ENCODE measurements at regions not wholly inside any gene's neighbourhood (a gene's known extent, or its start where the extent isn't known, plus 50 kb on each side); places are given as distances from the start of the nearest gene placed in this dataset.
"Not testable (repeated sequence)": the region's sequence is repeated elsewhere in the genome, so short reads cannot be mapped to it uniquely, and the experiment has no call there.

DNA sequence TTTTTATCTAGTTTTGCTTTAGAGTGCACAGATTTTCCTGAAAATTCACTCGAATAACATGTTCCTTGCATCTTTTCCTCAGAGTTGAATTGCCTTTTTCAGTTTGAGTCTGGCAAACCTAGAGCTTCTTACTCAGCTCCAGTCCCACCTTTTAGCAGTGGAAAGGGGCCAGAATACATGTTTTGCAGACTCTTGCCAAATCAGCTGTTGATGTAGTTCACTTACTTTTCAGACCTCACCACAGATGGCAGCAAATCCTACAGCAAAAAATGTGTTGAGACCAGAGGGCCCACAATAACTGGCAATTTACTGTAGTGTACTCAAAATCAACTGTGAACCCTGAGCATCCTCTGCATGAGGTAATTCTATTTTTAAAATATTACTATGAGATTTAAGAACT is 545.2 kb upstream of the ACO1 start:
- no peak for DNase-seq

DNA sequence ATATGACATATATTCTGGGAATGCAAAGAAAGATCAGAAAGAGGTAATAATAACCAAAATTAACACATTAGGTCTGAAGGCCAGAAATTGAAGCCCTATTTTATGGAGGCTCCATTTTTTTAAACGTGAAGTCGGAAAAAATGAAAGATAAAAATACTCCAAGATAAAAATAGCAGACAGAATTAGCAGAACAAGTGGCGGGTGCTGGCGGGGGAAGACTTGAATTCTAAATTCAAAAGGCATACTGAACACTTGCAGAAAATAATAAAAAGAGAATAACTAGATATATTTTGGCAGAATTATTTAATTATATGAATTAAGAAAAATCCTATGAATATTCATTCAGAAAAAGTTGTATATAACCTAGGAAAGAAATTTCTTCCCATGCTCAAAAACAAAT is 543.7 kb upstream of the ACO1 start:
- no peak for DNase-seq

DNA sequence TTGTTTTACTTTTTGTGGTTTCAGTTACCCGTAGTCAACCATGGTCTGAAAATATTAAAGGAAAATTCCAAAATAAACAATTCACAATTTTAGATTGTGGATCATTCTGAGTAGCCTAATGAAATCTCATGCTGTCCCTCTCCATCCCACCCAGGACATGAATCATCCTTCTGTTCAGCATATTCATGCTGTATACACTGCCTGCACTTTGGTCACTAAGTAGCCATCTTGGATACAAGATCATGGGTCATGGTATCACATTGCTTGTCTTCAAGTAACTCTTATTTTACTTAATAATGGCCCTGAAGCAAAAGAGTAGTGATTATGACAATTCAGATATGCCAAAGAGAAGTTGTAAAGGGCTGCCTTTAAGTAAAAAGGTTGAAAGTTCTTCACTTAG is 536.5 kb upstream of the ACO1 start:
- DNase-seq = no peak

DNA sequence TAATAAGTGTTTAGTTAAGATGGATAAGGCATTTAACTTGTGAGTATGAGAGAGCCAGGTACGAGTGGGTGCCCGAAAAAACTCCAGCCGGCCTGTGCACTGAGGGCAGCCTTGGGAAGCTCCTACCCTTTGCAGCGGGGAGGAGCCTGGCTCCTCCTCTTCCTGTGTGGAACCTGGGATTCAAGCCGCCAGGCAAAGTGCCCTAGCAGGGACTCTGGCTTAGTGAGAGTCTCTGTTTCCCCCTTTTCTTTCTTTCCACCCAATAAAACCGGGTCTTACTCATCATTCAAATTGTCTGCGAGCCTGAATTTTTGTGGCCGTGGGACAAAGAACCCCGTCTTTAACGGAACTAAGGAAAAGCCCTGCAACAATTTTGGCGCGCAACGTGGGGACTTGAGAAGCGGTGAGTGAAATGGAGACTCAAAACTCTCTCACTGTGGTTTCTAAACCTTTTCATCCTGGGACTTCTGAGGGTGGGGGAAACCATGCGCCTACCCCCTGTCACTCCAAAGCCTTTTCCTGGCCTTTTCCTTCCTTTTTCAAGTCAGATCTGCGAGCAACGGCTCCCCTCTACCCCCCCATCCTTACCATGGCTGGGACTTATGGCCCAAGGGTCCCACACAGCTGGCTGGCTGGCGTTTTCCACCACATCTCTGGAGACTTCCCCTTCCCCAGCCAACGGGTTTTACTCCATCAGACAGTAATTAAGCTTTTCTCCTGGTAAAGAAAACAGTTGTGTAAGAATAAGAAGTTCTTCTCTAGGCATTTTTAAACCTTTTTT is 535.7 kb upstream of the ACO1 start:
- DNase-seq = no peak

DNA sequence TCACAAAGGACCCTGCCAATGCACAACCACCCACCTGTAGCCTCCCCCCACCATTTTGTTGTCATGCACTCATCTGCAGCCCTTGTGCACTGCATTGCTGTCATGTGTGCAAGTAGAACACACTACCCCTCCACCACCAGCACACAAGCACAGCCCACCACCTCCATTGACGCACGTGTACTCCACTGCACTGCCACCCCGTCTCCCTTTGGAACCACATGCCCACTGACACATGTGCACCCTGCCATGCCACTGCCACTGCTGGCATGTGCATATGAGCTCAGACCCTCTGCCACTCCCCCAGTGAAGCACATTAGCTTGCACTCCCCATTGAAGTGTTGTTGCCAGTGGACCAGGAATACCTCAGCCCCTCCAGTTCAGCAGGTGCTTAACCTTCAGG is 530.3 kb upstream of the ACO1 start:
- no peak for DNase-seq

DNA sequence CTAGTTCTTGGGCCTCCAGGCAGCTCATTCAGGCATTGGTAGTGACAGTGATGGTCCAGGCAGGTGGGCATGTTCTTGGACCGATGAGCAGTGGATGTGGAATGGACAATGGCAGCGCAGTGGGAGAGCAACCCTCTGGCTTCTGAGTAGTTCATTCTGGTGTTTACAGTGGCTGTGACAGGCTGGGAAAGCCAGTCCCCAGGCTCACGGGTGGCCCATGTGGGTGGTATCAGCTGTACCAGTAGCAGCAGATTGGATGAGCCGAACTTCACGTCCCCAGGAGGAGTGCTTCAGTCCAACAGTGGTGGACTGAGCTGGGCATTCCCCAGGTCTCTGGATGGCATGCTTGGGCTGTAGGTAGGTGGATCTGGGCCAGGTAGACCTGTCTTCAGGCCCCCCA is 515.6 kb upstream of the ACO1 start:
- DNase-seq = no peak

DNA sequence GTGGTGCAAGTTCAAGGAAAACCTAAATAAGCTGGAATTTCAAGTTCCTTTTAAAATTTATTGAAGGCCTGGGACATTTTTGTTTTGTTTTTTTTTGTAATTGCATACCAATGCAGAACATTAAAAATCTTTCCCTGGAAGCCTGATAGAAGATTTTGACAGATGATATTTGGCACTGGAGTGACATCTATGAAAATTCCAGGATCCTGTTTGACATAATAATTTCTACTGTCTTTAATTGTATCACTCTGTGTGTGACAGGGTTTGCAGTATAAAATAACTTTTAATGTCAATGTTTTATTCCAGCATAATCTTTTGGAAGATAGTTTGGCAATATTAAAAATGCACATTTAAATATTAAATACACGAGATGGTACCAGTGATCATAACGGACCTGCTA is 514.2 kb upstream of the ACO1 start:
- no peak for DNase-seq

DNA sequence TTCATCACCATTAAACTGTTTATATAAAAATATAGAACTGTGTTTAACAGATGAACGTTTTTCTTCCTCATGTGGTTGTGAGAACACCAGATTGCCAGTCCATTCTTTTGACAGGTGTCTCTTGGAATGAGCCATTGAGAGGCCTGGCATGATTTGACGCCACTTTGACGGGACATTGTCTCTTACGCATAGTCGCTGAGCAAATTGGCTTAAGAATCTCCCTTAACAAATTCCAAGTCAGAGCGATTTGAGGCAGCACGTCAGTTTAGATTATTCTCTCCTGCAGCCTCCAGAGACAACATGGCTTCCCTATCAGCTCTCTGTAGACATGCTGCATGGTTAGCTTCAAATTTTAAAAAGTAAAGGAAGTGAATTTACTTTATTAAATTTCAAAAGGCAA is 510.7 kb upstream of the ACO1 start:
- no peak for DNase-seq

DNA sequence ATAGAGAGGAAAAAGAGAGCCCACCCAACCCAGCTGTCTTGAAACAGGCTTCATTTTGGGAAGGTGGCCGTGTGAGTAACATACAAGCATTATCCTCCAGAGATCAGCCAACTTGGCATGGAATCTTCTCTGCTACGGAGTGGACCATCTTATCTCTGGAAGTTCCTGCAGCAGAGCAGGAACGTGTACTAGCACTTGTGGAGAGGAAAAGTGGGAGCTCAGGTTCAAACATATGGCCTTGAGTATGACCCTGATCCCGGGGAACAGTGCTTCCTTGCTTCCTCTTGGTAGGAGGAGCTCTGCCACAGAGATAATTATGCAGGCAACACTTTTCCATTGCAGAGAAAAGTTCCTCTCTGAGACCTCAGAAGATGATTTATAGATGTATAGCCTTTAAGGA is 490.4 kb upstream of the ACO1 start:
- DNase-seq = no peak

DNA sequence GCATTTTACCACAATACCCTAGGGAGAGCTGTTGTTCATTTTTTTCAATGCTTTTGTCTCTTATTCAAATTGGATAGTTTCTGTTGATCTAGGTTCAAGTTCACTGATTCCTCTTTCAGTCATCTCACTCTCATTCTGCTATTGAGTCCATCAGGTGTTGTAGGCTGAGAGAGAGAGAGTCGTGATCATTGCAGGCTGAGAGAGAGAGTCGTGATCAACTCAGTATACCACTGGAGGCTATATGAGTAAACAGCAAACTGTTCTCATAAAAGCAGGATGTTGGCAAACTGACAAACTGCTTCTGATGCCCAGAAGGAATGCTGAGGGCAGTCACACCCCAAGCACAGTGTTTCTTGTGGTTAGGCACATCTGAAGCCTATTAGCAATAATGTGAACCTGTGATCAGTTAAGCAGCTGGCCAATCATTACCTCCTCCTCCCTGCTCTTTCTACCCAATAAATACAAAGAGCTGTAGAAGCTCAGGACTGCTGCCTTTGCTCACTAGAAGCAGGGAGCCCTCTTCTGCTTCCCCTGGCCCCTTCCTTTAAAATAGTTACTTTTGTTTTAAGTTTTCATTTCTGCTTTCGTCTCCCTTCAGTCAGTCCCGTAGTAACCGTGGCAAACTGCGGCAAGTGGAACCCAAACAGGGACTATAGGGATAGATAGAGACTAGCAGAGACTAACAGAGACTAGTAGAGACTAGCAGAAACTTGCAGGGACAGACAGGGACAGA is 476.1 kb upstream of the ACO1 start:
- DNase-seq = no peak

DNA sequence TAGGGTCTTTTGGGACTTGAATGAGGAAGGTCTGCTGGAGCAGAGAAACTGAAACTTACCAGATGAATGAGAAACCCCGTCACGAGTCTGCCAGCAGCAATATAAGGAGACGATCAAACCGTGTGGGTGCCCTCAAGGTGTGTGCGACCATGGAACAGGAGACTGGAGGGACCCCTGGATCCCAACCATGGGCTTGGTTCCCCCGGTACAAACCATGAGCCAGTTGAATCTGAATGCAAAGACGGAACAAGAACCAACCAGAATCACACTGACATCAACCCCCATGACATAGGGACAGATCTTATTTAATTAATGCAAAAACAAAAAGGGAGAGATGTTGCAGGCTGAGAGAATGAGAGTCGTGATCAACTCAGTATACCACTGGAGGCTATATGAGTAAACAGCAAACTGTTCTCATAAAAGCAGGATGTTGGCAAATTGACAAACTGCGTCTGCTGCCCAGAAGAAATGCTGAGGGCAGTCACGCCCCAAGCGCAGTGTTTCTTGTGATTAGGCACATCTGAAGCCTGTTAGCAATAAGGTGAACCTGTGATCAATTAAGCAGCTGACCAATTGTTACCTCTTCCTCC is 475.5 kb upstream of the ACO1 start:
- no peak for DNase-seq

DNA sequence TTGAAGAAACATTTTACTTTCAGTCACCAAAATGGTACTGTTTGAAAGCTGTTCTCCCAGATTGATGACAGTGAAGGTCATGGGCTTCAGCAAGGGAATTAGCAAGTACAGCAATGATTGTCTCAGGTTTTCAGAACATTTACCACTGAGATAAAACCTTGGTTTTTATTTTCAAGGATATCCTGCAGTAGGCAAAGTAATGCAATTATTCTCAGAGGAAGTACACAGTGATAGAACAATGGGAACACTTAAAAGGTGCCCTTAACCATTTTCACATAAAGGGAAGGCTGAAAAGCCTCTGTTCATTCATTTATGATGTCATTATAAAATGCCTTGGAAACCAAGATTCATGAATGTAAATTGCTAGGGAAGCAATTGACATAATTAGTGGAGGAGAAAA is 471.8 kb upstream of the ACO1 start:
- DNase-seq = no peak

DNA sequence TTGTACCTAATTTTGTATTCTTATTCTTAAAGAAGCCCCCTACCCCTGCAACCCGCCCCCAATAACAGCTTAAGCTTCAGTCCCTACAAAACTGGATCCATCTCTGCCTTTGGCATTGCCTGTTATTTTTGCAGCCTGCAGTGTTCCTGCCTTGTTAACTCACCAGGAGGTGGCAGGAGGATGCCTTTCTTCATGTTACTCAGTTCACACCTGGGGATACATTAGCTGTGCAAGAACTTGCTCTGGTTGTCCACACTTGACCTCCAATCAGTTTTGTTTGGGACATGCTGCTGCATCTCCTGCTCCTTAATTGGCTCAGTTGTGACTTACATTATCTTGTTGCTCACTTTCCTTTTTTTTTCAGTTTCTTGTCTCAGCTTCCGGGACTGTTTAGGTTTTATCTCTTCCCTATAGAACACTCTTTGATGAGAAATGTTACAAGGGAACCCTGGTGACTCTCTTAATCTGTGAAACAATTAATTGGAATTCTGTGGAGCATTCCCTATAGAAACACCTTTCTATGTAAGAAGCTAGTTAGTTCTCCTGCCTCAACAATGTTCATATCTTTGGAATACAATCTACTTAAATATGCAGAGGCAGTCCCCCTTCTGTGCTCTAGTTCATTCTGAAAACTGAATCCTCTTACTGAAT is 467.7 kb upstream of the ACO1 start:
- DNase-seq = no peak

DNA sequence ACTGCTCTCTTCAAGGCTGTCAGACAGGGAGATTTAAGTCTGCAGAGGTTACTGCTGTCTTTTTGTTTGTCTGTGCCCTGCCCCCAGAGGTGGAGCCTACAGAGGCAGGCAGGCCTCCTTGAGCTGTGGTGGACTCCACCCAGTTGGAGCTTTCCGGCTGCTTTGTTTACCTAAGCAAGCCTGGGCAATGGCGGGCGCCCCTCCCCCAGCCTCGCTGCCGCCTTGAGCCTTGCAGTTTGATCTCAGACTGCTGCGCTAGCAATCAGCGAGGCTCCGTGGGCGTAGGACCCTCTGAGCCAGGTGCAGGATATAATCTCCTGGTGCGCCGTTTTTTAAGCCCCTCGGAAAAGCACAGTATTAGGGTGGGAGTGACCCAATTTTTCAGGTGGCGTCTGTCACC is 446.7 kb upstream of the ACO1 start:
- DNase-seq = not testable (repeated sequence)

DNA sequence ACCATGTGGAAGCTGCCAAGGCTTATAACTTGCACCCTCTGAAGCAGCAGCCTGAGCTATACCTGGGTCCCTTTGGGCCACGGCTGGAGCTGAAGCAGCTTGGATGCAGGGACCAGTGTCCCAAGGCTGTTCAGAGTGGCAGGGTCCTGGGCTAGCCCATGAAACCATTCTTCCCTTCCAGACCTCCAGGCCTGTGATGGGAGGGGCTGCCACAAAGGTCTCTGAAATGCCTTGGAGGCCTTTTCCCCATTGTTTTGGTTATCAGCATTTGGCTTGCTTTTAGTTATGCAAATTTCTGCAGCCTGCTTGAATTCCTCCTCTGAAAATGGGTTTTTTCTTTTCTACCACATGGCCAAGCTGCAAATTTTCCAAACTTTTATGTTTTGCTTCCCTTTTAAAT is 433.7 kb upstream of the ACO1 start:
- DNase-seq = no peak

DNA sequence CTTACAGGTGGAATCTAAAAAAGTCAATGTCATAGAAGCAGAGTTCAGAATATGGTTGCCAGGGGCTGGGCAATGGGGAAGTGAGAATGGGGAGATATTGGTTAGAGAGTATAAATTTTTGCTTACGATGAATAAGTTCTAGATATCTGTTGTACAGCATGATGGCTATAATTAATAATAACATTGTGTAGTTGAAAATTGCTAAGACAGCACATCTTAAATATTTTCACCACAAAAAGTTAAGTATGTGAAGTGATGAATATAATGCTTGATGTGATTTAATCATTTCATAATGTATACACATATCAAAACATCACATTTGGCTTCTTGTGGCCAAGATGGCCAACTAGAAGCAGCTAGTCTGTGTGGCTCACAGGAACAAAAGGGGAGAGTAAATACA is 425.9 kb upstream of the ACO1 start:
- DNase-seq = no peak

DNA sequence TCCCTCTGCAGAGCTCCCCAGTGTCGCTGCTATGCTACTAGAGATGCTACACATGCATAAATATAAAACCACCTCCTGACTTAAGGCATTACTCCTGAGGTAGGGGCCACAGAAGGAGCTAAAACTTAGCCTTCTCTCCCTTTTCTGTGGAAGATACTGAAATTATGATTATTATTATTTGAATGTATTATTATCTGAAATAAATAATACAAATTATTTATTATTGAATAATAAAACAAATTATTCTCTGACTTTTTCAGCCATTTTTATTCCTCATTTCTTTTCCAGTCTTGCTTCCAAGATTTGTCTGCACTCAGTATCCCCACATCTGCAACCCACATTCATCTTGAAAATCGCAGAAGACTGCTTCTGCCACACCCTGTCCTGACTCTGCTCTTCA is 414.9 kb upstream of the ACO1 start:
- DNase-seq = no peak

DNA sequence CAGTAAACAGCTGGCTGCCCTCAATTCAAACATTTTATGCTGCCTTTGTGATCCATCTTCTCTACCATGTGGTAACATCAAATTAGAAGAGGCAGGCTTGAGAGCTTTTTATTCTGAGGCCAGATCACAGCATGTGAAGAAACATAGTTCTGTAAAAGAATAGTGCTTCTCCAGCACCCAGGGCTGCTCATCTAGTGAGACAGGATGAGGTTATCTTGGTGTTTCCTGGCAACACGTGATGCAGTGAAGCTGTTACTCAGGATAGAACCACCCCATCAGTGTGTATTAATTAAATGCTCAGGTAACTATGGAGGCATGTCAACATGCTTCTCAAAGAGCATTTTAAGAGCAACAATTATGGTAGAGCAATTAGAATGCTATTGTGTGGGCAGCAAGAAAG is 400.5 kb upstream of the ACO1 start:
- no peak for DNase-seq

DNA sequence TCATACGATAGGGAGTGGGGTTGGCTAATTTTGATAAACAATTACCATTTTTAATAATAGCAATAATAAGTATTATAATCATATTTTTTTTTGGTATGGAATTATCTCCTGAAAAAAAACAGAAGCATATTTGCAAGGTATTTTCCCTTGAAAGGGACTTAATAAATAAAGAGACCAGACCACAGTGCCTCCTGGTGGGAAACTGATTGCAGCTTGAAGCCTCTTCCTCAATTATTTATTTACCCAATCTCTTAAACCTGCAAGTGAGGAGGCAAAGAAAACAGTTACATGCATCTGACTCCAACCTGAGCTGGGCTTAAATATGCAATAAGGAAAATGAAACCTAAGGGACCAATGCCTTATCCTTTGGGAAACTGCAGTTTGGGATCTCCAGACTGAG is 388.1 kb upstream of the ACO1 start:
- DNase-seq = no peak

DNA sequence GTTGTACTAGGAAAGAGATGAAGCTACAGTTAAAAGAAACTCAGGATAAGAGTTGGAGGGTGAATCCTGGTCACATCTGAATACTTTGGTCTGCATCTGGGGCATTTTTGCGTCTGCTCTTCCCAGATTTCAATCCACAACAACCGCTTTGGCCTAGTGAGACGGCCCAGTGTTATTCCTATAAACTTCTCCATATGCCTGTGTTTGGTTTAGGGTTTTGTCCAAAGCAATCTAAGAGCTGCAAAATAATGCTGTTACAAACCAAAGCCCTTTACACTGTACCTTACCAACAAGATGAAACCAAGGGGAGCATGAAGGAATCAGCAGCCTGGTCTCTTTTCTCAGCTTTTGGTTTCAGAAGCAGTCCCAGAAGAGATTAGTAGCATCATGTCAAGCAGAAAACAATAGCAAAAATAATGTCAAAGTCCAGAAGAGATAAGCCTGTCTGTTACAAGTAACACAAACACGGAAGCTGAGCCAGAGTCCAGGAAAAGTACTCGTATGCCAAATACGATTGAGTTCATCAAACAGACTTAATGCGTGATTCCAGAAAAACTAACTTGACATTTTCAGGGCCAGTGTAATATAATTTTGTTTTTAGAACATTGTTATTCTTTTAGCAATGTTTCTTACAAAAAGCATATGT is 379.9 kb upstream of the ACO1 start:
- DNase-seq = no peak

DNA sequence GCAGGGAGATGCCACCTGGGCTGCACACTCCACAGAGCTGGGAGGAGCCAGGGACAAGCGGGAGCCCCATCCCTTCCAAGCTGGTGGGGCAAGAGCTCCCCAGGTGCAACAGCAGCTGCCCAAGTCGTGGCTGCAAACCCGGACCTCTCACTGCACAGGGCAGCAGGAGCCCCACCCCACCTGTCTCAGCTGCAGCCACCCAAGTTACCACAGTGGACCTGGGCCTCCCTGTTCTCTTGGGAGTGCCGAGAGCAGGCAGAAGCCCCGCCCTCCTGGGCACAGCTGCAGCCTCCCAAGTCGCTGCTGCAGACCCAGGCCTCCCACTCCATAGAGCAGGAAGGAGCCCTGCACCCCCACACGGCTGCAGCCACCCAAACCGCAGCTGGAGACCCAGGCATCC is 374.1 kb upstream of the ACO1 start:
- no peak for DNase-seq

DNA sequence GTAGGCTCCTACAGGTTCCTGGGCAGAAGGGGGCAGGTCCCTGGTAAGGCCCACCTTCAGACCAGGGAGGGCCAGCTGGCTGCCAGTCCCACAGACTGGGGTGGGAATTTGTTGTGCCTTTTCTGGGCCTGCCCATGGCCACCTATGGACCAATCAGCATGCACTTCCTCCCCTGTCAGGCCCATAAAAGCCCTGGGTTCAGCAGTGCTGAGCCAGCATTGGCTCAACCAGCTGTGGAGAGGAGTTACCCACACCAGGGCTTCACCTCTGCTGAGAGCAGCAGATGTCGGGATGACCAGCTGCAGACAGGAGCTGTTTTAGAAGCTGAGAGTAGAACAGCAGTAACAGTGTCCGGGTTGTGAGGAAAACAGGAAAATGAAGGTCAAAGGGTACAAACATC is 373.4 kb upstream of the ACO1 start:
- no peak for DNase-seq

DNA sequence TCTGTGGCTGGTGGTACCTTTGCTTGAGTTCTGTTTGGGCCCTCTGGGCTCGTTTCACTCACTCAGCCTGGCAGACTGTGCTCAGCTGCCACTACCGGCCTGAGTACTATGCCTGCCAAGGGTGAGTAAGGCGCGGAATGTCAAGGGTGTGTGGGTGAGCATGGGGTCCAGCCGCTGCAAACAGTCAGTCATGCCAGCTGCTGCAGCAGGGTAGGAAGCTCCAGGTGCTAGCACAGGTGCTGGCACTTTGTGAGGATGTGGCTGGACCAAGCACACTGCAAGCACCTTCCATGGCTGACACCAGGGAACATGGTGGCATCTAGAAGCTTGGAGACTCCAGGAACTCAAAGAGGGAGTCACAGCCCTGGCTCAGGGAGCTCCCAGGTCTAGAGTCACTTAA is 368.6 kb upstream of the ACO1 start:
- no peak for DNase-seq
